ENCODE measurements at regions not wholly inside any gene's neighbourhood (a gene's known extent, or its start where the extent isn't known, plus 50 kb on each side); places are given as distances from the start of the nearest gene placed in this dataset.

DNA sequence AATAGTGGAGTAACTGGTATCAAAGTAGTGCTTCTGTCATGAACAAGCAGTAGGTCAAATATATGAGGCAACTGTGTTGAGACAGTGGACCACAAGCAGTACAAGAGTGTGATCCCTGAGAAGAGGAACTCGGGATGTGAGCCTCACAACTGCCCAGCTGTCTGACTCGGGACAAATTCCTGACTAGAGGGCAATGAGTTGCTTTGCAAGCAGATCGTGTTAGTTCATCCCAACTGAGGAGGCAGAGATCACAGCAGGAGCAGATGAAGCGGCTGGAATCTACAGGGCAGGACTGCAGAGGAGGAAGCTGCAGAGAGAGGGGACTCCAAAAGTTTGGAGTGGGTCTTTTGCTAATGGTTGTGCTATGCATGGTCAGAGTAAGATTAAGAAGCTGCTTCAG is 741.1 kb downstream of the DIAPH3 start:
- Histone ChIP-seq H3K27me3 (replicated peaks; ENCODE audit: control insufficient read depth, insufficient read depth, low read length) (no peaks in the 10 kb centered on the region), H3K4me3 (replicated peaks; ENCODE audit: low read depth, low read length) (no peak overlapping the region), H3K36me3 (ENCODE audit: control insufficient read depth, insufficient read depth, low read length) (no peaks in the 10 kb centered on the region)
- no peak for DNase-seq (ENCODE audit: extremely low read depth, insufficient read length)
- no peak for TF ChIP-seq CTCF (IDR thresholded peaks at IDR 0.05; ENCODE audit: insufficient read depth, low read length, poor library complexity, severe bottlenecking)

DNA sequence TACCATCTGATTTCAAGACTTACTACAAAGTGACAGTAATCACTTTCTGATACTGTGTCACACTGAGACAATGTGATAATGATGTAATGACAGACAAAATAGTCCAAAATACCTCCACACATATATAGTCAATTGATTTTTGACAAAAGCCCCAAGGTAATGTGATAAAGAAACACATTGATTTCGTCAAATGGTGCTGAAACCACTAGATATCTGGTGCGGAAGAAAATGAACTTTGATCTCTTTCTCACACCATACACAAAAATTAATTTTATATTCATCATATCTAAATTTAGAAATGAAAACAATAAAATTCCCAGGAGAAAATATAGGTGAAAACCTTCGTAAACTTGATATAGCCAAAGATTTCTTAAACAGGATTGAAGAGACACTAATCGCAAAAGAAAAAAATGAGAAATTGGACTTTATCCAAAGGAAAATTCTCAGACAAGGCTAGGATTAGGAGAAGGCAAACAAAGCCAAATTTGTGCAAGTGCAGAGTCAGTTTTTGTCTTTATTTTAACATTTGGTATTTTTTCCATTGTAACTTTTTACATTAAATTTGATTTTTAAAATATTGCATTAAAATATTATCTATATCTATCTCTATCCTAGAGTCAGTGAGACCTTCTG is 739.9 kb downstream of the DIAPH3 start:
- no peak for DNase-seq (ENCODE audit: extremely low read depth, insufficient read length)
- no peak overlapping the region for H3K4me3 ChIP-seq (replicated peaks; ENCODE audit: low read depth, low read length)
- H3K36me3 ChIP-seq (ENCODE audit: control insufficient read depth, insufficient read depth, low read length) = no peaks in the 10 kb centered on the region
- H3K27me3 ChIP-seq (replicated peaks; ENCODE audit: control insufficient read depth, insufficient read depth, low read length) = no peaks in the 10 kb centered on the region
- no peak for TF ChIP-seq CTCF (IDR thresholded peaks at IDR 0.05; ENCODE audit: insufficient read depth, low read length, poor library complexity, severe bottlenecking)

DNA sequence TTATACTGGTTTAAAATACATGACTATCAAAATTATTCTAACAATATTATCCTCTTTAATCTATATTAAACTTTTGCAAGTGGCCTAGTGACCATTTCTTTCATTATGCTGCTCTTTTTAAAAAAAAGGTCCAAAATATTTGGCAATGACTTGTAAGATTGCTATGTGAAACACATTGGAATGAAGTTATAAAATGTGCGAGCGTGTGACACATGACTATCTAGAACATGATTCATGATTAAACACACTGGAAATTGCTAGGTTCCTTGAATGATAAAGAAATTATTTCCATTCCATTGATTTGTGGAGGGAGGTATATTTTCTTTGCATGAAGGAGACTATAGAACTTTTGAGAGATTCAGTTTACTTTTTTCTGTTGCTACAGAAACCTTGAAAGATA is 739.1 kb downstream of the DIAPH3 start:
- Histone ChIP-seq H3K27me3 (replicated peaks; ENCODE audit: control insufficient read depth, insufficient read depth, low read length) (no peaks in the 10 kb centered on the region), H3K36me3 (ENCODE audit: control insufficient read depth, insufficient read depth, low read length) (no peaks in the 10 kb centered on the region), H3K4me3 (replicated peaks; ENCODE audit: low read depth, low read length) (no peak overlapping the region)
- TF ChIP-seq CTCF (IDR thresholded peaks at IDR 0.05; ENCODE audit: insufficient read depth, low read length, poor library complexity, severe bottlenecking) = no peak
- no peak for DNase-seq (ENCODE audit: extremely low read depth, insufficient read length)

- no peak for TF ChIP-seq CTCF (IDR thresholded peaks at IDR 0.05; ENCODE audit: insufficient read depth, low read length, poor library complexity, severe bottlenecking)
- DNase-seq (ENCODE audit: extremely low read depth, insufficient read length) = no peak
These were observed 738.5 kb downstream of the DIAPH3 start for GRCh38 chr13:59425211-59425741.

GRCh38 chr13:59435024-59435423 is 728.7 kb downstream of the DIAPH3 start:
- no peak for TF ChIP-seq CTCF (IDR thresholded peaks at IDR 0.05; ENCODE audit: insufficient read depth, low read length, poor library complexity, severe bottlenecking)
- DNase-seq (ENCODE audit: extremely low read depth, insufficient read length) = no peak
- no peaks in the 10 kb centered on the region for H3K36me3 ChIP-seq (ENCODE audit: control insufficient read depth, insufficient read depth, low read length)
- H3K4me3 ChIP-seq (replicated peaks; ENCODE audit: low read depth, low read length) = no peak overlapping the region
- no peaks in the 10 kb centered on the region for H3K27me3 ChIP-seq (replicated peaks; ENCODE audit: control insufficient read depth, insufficient read depth, low read length)

More at GRCh38 chr13:59425211-59425741, 738.5 kb downstream of the DIAPH3 start:
- Histone ChIP-seq H3K27me3 (replicated peaks; ENCODE audit: control insufficient read depth, insufficient read depth, low read length) (no peaks in the 10 kb centered on the region), H3K4me3 (replicated peaks; ENCODE audit: low read depth, low read length) (no peak overlapping the region), H3K36me3 (ENCODE audit: control insufficient read depth, insufficient read depth, low read length) (no peaks in the 10 kb centered on the region)

All from GM06990 (cell line).